ENCODE measurements at regions not wholly inside any gene's neighbourhood (a gene's known extent, or its start where the extent isn't known, plus 50 kb on each side); places are given as distances from the start of the nearest gene placed in this dataset.

- TF ChIP-seq CTCF (IDR thresholded peaks at IDR 0.05; ENCODE audit: low read length), result no peak
- TF ChIP-seq EZH2 (IDR thresholded peaks at IDR 0.05; ENCODE audit: borderline replicate concordance, low read length), result no peak
Observed at GRCh38 chr5:158543539-158544387, 556.0 kb downstream of the EBF1 start.
